Embryonic facial prominence (tissue), 1 donor: ENCODE measurements at regions not wholly inside any gene's neighbourhood (a gene's known extent, or its start where the extent isn't known, plus 50 kb on each side); places are given as distances from the start of the nearest gene placed in this dataset.

Experiments
- DNase-seq: peaks from one replicate; pipeline ENCODE4 v3.0.0-alpha.2; 2016; ENCODE audit errors: extremely low spot score

DNA sequence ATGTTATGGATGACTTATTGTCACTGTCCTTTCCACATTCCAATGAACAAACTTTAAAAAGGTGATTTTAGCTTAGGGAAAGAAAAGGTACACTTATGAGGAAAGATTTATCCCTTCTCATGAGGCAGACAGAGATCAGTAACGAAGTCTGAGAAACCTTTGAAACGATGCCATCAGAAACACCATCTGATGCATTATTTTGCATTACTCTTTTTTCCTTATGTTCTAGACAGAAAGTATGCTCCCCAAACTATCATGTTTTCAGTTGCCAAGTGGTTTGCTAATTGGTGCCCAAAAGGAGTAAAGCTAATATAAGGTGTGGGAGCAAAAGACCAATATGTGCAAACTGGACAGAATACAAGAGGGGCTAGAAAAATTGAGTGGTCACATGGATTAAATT is 397.7 kb upstream of the RIOK2 start:
- DNase-seq = no peak

DNA sequence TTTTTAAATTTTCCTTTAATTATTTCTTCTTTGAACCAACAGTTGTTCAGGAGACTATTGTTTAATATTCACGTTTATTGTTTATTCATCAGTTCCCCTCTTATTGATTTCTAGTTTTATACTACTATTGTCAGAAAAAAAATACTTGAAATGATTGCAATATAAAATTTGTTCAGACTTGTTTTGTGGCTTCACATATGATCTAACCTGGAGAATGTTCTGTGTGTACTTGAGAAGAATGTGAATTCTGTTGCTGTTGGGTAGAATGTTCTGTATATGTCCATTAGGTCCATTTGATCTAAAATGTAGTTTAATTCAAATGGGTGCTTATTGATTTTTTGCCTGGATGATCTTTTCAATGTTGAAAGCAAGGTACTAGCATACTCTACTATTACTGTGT is 408.7 kb upstream of the RIOK2 start:
- DNase-seq = no peak

DNA sequence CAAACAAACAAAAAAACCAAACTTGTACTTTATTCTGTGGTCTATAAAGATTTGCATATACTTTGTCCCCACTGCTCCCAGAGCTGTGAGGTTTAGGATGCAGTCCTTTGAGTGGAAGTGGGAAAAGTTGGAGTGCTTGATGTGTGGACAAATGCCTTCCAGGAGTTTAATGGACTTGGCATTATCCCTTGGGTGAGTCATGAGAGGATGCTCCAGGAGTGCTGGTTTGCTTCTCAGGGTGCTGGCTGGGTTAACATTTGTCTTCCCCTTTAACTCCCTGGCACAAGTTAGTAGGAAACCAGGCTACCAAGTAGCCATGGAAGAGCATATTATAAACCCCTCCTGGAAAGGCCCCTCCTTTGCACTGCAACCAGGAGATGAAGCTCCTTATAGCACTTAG is 417.4 kb upstream of the RIOK2 start:
- no peak for DNase-seq

DNA sequence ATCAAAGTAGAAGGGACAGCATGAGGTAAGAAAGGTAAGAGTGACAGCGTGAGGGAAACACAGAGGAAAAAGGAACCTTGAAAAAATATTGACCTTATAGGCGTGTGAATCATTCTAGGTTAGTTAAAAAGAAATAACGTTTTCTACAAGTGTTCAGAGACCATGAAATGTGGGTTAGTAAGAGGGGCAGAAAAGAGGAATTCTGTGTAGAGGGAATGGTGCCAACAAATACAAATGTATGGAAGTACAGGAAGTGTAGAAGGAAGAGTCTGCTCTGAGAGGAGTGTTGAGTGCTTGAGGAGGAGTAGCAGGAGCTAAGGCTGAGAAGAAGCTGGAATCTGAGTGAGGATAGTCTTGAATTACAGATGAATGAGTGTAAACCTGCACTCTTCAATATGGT is 418.6 kb upstream of the RIOK2 start:
- DNase-seq = no peak

DNA sequence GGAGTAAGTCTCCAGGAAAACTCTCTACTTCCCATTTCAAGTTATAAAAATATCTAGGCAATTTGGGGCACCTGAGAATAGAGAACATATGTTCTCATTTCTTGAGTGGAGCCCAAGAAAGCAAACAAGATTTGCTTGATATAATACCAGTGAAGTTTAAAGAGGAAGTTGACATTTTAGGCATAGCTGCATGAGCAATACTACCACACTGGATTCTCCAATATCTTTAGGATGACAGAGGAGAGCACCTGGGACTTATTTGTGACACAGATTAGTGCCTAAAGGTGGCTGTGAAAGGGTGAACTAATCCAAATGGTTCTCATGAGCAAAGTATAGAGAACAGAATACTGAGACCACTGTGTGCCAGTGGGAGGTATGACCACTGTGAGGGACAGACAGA is 423.5 kb upstream of the RIOK2 start:
- DNase-seq = no peak

DNA sequence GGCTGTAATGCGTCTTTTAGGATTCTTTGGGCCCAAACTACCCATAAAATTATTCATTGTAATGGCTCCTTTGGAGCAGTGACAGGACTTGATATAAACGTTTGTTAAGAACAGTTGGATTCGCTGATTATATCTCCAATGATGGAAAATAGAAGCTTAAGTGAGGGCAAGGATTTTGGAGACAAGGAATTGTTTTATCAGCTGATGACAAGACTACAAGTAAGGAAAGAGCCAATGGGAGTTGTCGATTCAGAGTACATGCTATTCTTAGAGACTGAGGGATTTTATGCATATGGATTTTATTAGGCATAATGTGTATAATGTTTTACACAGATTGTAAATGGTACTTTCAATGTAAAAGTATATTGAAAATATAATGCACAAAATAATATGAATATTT is 425.5 kb upstream of the RIOK2 start:
- DNase-seq = no peak

DNA sequence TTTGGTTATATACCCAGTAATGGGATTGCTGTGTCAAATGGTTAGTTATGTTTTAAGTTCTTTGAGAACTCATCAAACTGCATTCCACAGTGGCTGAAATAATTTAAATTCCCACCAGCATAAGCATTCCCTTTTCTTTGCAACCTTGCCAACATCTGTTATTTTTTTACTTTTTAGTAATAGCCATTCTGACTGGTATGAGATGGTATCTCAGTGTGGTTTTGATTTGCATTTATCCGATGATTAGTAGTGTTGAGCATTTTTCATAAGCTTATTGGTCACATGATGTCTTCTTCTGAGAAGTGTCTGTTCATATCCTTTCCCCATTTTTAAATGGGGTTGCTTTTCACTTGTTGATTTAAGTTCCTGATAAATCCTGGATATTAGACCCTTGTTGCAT is 435.7 kb upstream of the RIOK2 start:
- DNase-seq = no peak

DNA sequence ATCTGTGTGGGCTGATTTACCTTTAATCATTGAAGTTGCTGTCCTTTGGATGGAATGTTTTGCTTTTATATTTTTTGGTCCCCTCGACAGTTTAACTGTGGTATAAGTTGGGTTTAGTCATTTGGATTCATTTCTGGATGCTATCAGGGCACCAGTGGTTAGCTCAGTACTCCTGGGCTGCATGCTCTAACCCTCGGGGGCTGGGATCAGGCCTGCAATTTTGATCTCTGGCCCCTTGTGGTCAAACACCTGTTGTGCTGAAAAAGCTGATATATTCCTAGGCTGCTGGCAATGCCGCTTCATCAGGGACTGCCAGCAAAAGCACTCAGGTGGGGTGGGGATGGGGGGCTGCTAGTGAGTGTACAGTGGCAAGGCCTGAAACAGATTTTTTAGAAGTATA is 440.4 kb upstream of the RIOK2 start:
- DNase-seq = no peak

DNA sequence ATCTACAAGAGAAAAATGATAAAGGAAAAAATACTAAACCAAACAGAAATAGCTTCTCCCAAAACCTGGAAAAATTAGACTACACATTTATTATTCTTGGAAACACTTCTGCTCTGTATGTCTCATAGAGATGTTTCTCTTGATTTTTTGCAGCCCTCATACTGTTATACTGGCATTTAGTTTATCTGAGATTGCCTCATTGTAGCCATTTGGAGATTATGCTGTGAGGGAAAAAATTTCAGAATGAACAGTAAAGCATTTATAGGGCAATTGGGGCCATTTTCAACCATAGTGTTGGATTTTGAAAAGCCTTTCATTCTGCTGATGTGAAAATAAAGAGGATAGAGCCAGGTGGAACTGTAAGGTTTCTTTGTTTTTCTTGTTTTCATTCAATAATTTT is 441.8 kb upstream of the RIOK2 start:
- no peak for DNase-seq

DNA sequence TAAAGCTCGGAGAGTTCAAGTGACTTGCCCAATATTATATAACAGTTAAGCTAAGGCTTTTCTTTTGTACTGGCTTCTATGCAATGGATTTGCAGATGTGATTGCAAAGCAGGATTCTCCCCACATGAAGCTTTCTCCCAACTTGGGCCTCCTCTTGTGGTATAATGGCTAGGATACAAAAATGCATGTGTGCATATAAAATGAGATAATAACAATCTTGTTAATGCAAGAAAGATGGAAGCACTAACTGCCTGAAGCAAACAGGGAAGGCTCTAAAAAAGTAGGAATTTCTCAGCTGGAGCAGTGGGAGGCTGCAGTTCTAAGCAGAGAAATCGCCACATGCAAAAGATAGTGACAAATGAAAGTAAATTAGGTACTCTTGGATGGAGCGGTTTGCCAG is 444.2 kb upstream of the RIOK2 start:
- DNase-seq = no peak

DNA sequence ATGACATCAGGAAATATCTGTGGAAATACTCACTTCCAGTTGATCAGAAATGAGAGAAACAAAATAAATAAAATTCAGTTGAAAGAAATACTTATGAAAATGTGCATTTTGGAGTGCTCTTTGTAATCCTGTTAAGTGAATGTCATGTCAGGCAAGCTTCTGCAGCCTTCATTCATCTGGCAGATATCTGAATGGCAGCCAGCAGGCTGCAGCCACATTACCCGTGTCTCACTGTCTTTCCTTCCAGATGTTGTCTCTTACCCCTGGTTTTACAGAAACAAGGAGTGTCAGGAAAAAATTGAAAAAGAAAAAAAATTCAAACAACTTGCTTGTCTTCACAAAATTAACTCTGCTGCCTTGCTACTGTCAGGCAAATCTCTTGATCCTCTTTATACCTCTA is 445.0 kb upstream of the RIOK2 start:
- DNase-seq = no peak

DNA sequence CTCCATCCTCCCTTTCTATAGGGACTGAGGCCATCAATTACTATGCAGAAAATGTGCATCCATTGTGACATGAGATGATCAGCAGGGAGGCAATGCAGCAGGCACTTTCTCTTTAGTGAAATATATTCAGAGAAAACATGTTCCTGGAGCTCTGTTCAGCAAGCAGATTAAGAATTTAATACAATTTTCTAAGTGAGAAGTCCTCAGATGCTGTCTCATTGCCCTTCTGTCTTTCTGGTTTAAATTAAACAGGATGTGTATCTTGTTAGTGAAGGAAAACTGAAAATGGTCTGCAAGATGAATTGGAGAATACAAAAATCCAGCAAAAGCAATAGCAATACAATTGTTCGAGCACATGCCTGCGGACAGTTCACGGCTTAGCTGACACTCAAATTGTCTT is 445.8 kb upstream of the RIOK2 start:
- DNase-seq = no peak

DNA sequence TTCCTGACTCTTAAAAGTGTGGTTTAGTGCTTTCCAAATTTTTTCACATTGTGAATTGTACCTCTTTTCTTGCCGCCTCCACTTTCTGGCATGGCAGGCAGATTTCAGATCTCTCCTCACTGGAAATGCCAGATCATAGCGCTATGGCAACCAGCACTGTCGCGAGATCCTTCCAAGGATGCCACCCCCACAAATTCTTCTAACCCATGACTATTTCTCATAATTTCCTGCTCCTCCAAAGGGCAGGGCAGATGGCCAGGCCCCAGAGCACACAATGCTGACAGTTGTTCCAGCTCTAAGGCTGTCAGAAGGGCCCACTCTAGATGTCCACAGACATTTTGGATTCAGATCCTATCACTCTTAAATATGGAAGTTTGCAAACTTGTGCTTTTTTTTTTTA is 446.2 kb upstream of the RIOK2 start:
- DNase-seq = no peak

DNA sequence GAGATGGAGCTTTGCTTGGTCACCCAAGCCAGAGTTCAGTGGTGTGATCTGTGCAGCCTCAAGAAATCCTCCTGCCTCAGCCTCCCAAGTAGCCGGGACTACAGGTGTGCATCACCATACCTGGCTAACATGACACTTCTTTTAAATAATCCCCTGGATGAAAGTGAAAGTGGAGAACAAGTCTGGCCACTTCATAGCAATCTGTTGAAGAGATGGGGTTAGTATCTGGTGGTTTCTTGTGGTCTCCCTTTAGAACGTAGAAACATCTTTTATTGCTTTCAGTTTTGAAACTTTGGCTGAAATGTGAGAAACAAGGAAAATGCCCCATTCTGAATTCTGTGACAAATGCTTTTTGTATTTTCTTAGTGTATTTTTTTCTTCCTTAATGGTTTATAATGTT is 452.5 kb upstream of the RIOK2 start:
- no peak for DNase-seq

DNA sequence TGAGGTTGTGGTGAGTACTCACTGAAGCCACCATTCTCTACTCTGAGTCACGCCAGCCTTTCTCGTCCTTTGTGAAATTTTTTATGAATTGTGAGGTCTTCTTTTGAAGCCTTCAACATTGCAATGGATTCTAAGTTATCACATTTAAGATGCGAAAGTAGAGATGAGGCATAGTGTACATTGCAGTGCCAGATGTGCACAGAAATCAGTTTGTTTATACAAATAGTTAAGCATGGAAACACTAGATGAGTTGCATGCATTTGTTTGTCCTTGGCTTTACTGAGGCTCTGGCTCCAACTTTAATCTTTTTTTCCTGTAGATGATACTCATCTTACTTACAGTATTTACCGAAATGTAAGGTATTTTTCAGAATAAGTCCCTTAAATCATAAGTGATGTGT is 453.7 kb upstream of the RIOK2 start:
- DNase-seq = no peak

DNA sequence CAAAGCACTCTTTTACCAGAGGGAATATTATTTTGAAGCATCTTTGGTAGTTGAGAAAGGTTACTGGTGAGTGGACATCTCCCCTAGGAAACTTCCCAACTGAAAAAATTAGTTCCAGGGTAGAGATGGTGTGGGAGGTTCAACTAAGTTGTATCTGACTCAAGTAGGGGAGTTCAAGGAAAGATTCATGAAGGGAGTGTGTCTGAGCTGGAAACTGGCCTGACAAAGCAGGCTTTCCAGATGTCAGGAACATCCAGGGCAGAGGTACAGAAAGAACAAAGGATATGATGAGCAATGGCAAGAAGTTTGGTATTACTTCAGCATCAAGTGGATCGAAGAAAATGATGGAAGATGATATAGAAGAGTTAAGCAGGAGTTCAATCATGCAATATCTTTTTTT is 458.0 kb upstream of the RIOK2 start:
- DNase-seq = no peak

DNA sequence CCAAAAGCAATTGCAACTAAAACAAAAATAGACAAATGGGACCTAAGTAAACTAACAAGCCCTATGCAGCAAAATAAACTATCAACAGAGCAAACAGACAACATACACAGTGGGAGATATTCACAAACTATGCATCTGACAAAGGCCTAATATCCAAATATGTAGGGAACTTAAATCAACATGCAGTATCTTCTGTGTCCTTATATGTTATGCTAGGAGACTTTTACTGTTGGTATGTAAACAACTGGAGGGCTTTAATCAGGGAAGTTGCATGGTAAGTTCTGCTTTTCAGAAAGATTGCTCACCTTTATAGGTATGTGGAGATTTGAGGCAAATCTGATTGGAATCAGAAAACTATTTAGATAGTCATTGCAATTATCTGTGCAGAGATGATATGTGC is 461.2 kb upstream of the RIOK2 start:
- DNase-seq = no peak

DNA sequence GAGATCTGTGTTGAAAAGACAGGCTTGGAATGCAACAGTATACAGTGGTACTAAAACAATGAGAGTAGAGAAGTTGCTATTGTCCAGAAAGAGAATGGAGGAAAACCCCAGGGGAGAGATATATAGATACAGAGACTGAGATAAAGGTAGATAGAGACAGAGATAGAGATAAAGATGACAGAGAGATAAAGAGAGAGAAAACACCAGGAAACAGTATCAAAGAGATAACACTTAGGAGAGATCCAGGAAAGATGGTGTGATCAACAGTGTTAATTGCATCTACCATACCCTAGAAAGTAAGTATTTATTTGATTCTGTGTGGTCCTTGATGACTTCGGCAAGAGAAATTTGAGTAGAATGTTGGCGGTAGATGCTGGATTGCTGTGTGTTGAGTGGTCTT is 461.8 kb upstream of the RIOK2 start:
- DNase-seq = no peak

DNA sequence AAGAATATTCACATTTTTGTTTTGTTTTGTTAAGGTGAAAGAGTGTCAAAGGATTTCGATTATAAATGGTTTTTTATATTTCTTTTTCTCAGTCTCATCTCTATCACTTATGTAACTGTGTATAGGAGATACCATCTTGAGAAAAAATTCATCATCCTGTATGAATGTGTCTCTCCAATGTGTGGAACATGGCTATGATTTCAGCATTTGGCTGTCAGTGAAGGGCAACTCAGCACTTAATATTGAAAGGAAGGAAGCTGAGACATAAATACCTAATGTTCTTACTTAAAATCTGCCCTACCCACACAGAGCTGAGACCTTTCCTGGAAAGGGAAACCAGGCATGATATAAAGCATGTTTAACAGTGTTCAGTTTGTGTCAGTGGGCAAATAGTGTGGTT is 474.2 kb upstream of the RIOK2 start:
- no peak for DNase-seq

DNA sequence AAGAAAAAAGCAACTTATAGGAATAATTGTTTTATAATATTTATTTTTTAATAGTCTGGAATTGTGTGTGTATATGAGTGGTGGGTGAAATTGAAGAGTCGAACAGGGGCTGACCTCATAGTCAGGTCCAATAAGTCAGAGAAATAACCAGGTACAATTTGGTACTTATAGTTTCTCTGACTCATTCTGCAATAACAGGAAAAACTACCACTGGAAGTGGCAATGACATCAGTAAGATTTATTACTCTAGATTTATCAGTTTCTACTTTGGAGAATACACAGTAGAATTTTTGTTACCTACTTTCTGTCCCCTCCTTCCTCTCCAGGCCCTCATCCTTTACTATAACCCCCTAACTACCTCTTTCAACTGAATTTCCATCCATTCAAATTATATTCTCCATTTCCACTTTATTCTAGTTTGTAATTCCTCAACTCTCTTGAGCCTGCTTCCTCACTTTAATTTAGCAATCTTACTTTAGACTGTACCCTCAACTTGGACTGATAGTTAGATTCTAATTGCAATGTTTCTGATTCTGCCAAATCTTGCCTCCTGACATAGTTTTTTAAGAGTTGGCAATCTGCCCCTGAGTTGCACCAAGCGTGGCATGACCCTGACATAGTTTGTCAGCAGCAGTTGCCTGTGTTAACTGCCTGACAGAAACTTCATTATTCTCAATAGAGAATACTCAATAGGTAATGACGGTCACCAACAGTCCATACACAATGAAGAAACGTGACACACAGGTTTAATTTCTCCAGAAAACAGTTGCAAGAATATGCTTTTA is 475.3 kb upstream of the RIOK2 start:
- no peak for DNase-seq

DNA sequence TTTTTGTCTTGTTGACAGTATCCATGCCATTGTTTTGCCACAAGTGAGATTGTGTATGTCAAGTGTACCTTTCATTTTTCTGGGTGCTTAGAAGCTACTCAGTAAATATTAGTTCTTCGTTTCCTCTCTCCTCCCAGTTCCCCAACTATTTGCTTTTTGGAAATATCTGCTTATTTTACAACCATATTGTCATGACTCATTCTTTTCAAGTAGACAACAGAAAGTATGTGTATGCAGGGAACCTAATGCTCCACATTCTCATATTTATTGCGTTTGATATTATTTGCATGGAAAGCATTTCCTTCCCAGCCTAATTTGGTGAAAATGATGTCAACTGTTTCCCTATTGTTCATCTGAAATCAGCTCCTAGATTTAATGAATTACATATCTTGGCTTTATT is 483.7 kb upstream of the RIOK2 start:
- DNase-seq = no peak

DNA sequence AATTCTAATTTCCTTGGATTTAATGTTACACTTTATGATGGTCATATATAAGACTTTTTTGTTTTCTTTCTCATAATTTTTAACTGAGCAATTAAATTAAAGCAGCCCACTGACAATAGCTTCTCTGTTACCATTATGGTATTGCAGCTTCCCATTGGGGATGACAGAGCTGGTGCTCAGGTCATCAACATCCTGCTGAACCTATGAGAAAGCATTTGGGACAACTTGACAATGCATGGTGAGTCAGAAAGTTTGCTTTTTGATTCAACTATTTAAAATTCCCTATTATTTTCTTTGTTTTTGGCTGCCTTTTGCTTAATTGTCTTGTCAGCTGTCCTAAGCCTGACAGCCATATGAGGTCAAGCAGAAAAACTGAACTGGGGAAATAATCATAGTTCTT is 487.4 kb upstream of the RIOK2 start:
- no peak for DNase-seq

DNA sequence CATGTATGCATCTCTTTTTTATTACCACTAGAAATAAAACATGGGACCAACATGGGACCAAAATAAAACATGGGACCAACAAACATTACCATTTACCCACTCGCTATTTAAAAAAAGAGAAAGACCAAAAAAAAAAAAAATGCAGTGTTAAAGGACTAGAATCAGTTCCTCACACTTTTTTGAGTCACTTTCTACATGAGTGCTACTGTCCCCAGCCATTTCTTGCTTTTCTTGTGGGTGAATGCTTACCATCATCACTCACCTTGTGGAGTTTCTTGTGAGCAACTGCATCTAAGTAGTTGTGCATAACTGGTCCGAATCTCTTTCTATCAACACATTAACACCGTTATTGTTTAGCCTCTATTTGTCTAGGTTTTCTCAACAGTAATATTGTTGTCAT is 493.6 kb upstream of the RIOK2 start:
- no peak for DNase-seq

DNA sequence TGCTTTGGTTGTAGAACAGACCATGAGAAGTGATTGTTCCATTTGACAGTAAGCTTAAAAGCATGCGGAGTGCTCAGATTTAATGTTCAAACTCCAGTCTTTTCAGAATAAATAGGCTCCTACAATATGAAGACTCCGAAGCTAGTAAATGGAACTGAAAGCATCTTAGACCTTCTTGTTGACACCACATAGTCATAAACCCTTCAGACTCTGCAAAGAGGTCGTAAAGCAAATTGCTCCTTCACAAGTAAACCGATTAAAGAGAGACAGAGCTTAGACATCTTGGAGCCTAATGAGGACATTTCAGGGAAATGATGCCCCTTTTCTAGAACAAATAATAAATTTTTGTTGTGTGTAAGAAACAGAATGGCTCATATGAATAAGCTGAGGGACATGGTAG is 511.0 kb upstream of the RIOK2 start:
- no peak for DNase-seq
